Ishikawa (cell line): ENCODE measurements at regions not wholly inside any gene's neighbourhood (a gene's known extent, or its start where the extent isn't known, plus 50 kb on each side); places are given as distances from the start of the nearest gene placed in this dataset.

Source experiments
- CEBPB ChIP-seq: IDR thresholded peaks from 2 replicates; pipeline ENCODE4 v1.6.1; 2012
- CREB1 ChIP-seq: IDR thresholded peaks from 2 replicates; pipeline ENCODE4 v1.6.1; 2012; ENCODE audit warnings: low read depth
- EGR1 ChIP-seq: IDR thresholded peaks from 2 replicates; pipeline ENCODE4 v1.6.1; 2012
- EP300 ChIP-seq: IDR thresholded peaks from 2 replicates; pipeline ENCODE4 v1.6.1; 2012; ENCODE audit warnings: borderline replicate concordance
- FOXM1 ChIP-seq: IDR thresholded peaks from 2 replicates; pipeline ENCODE4 v1.6.1; 2012; ENCODE audit warnings: low read depth, borderline replicate concordance
- NFIC ChIP-seq: IDR thresholded peaks from 2 replicates; pipeline ENCODE4 v1.6.1; 2012
- RAD21 ChIP-seq: IDR thresholded peaks from 2 replicates; pipeline ENCODE4 v1.6.1; 2012; ENCODE audit warnings: low read depth
- TAF1 ChIP-seq: IDR thresholded peaks from 2 replicates; pipeline ENCODE4 v1.6.1; 2012; ENCODE audit warnings: low read depth, mild to moderate bottlenecking
- TCF12 ChIP-seq: IDR thresholded peaks from 2 replicates; pipeline ENCODE4 v1.6.1; 2012; ENCODE audit warnings: low read depth
- TEAD4 ChIP-seq: IDR thresholded peaks from 2 replicates; pipeline ENCODE4 v1.6.1; 2012
- YY1 ChIP-seq: IDR thresholded peaks from 2 replicates; pipeline ENCODE4 v1.6.1; 2012; ENCODE audit warnings: low read depth
- ZBTB7A ChIP-seq: IDR thresholded peaks from 2 replicates; pipeline ENCODE4 v1.6.1; 2012; ENCODE audit warnings: low read depth
- TF ChIP-seq, protein P1 (sequence below): IDR thresholded peaks from 2 replicates; pipeline ENCODE4 v1.6.1; 2012; ENCODE audit warnings: low read depth, mild to moderate bottlenecking
- TF ChIP-seq, protein P2 (sequence below): IDR thresholded peaks from 2 replicates; pipeline ENCODE4 v1.6.1; 2012
- TF ChIP-seq, protein P3 (sequence below): IDR thresholded peaks from 2 replicates; pipeline ENCODE4 v1.6.1; 2012

GRCh38 chr13:61146571-61146970 is 269.1 kb downstream of the PCDH20 start:
- TF ChIP-seq, protein P1, sequence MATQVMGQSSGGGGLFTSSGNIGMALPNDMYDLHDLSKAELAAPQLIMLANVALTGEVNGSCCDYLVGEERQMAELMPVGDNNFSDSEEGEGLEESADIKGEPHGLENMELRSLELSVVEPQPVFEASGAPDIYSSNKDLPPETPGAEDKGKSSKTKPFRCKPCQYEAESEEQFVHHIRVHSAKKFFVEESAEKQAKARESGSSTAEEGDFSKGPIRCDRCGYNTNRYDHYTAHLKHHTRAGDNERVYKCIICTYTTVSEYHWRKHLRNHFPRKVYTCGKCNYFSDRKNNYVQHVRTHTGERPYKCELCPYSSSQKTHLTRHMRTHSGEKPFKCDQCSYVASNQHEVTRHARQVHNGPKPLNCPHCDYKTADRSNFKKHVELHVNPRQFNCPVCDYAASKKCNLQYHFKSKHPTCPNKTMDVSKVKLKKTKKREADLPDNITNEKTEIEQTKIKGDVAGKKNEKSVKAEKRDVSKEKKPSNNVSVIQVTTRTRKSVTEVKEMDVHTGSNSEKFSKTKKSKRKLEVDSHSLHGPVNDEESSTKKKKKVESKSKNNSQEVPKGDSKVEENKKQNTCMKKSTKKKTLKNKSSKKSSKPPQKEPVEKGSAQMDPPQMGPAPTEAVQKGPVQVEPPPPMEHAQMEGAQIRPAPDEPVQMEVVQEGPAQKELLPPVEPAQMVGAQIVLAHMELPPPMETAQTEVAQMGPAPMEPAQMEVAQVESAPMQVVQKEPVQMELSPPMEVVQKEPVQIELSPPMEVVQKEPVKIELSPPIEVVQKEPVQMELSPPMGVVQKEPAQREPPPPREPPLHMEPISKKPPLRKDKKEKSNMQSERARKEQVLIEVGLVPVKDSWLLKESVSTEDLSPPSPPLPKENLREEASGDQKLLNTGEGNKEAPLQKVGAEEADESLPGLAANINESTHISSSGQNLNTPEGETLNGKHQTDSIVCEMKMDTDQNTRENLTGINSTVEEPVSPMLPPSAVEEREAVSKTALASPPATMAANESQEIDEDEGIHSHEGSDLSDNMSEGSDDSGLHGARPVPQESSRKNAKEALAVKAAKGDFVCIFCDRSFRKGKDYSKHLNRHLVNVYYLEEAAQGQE, result no peak
- TF ChIP-seq CEBPB, result no peak
- TF ChIP-seq YY1, result no peak
- TF ChIP-seq, protein P2, sequence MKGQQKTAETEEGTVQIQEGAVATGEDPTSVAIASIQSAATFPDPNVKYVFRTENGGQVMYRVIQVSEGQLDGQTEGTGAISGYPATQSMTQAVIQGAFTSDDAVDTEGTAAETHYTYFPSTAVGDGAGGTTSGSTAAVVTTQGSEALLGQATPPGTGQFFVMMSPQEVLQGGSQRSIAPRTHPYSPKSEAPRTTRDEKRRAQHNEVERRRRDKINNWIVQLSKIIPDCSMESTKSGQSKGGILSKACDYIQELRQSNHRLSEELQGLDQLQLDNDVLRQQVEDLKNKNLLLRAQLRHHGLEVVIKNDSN, result no peak
- no peak for TF ChIP-seq EGR1
- TF ChIP-seq RAD21, result no peak
- TF ChIP-seq FOXM1, result no peak
- TF ChIP-seq NFIC, result no peak
- no peak for TF ChIP-seq TEAD4
- TF ChIP-seq TCF12, result no peak
- TF ChIP-seq, protein P3, sequence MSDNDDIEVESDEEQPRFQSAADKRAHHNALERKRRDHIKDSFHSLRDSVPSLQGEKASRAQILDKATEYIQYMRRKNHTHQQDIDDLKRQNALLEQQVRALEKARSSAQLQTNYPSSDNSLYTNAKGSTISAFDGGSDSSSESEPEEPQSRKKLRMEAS, result no peak
- TF ChIP-seq CREB1, result no peak
- no peak for TF ChIP-seq TAF1
- no peak for TF ChIP-seq ZBTB7A
- no peak for TF ChIP-seq EP300

- no peak for TF ChIP-seq TAF1
- TF ChIP-seq CREB1, result no peak
- TF ChIP-seq EGR1, result no peak
- no peak for TF ChIP-seq NFIC
- TF ChIP-seq CEBPB, result no peak
- no peak for TF ChIP-seq ZBTB7A
- no peak for TF ChIP-seq TCF12
- TF ChIP-seq EP300, result no peak
- no peak for TF ChIP-seq FOXM1
- no peak for TF ChIP-seq YY1
Observed at GRCh38 chr13:61146158-61146557, 269.5 kb downstream of the PCDH20 start.

DNA sequence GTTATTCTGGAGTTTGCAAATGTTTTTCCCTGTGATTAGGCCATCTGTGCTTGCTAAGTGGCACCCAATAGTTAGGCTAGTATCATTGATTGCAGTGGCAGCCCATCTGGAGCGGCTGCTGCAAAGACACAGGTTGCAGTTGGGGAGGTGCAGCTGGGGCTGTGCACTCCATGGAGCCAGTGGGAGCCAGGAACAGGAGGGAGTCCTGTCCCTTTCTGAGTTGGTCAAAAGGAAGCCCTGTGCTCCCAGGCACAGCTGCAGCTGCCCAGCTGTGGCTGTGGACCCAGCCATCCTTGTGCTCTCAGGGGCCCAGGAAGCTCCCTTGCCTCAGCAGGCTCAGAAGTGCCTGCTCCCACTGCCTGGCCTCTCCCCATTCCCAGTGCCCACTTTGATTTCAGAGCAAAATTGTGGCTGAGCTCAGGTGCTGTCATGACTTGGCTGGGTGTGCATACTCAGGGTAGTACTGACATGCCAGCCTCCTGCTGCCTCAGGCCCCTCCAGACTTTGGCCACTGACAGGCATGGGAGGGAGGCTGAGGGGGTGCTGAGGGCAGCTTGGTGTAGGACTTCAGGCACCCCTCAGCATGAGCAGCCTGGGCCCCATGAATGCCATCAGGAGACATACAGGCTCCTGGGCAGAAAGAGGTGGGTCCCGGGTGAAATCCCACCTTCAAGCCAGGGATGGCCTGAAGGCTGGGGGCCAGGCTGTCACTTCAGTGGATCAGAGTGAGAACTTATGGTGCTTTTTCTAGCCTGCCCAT is 270.6 kb downstream of the PCDH20 start:
- TF ChIP-seq, protein P1, result no peak
- TF ChIP-seq CEBPB (no peak), FOXM1 (no peak), YY1 (no peak), TCF12 (no peak), CREB1 (no peak), NFIC (no peak), ZBTB7A (no peak), RAD21 (no peak), TAF1 (no peak), TEAD4 (no peak)

DNA sequence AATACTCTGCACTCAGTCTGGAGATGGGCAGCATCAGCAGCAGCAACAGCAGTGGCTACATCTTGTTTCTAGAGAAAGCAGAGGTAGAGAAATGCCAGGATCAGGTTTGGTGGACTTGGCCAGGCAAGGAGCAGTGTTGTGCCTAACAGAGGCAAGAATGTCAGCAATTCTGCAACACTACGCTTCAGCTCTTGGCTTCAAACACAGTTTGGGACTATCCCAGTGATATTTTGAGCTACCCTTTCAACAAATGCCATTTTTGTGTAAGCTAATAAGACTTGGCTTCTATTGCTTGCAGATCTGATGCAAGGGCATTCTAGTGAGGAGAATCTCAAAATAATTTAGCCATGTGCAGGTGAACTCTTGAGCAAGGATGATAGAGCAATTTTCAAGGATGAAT is 271.3 kb downstream of the PCDH20 start:
- no peak for TF ChIP-seq TCF12
- TF ChIP-seq, protein P2, result no peak
- no peak for TF ChIP-seq TAF1
- no peak for TF ChIP-seq YY1

- TF ChIP-seq ZBTB7A (no peak), TEAD4 (no peak), FOXM1 (no peak), YY1 (no peak), CEBPB (no peak), EGR1 (no peak), RAD21 (no peak), EP300 (no peak)
- TF ChIP-seq, protein P2, result no peak
- TF ChIP-seq, protein P3, result no peak
Observed at GRCh38 chr13:61142506-61142905, 273.1 kb downstream of the PCDH20 start.
